Fibroblast of skin of abdomen (primary cell): ENCODE measurements at regions not wholly inside any gene's neighbourhood (a gene's known extent, or its start where the extent isn't known, plus 50 kb on each side); places are given as distances from the start of the nearest gene placed in this dataset.

Experiments
- DNase-seq: peaks from one replicate; pipeline ENCODE4 v3.0.0-alpha.2; 2013

GRCh38 chr9:87122947-87123685, 175.8 kb upstream of the GAS1 start:
- peak; percentile 98 for DNase-seq

- DNase-seq, result no peak
Observed at GRCh38 chr9:87123830-87124229, 176.5 kb upstream of the GAS1 start.

DNA sequence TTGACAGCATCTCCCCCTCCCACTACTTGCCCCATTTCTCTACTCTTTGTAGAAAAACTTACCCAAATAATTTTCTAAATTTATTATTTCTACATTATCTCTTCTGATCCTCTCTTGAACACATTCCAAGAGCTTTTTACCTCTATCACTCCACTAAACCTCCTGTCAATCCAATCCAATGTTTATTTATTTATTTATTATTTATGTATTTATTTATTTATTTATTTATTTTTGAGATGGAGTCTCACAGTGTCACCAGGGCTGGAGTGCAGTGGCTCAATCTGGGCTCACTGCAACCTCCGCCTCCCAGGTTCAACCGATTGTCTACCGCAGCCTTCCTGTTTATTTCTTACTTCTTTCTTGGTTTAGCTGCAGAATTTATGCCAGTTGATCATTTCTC, 178.5 kb upstream of the GAS1 start:
- DNase-seq, result no peak

- no peak for DNase-seq
Observed at GRCh38 chr9:87127543-87127942, 180.2 kb upstream of the GAS1 start.

DNA sequence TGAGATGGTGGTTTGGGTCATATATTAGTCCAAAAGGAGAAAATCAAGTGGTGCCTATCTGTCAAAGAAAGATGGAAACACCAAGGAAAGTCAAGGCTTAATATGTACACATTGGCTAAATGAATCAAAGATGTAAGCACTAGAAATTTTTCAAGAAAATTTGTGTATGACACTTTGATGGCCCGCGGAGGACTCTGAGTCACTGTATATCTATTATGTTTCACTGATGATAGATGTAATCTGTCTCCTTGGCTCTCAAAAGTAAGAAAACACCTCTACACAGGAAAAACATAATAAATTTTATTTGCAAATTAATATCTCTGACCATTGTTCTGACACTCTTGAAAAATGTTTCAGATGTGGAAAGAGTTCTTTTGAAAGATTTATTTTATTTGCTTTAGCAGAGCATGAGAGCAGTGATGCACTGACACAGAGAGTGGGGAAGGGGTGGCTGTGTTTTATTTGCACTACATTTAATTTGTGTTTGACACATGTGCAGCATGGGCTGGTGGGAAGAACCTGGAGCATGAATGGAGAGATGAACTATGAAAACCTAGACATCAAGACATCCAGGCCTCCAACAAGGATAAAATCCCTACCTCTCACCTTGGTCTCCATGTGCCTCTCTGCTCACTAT, 180.8 kb upstream of the GAS1 start:
- DNase-seq, result peak; percentile 82

DNA sequence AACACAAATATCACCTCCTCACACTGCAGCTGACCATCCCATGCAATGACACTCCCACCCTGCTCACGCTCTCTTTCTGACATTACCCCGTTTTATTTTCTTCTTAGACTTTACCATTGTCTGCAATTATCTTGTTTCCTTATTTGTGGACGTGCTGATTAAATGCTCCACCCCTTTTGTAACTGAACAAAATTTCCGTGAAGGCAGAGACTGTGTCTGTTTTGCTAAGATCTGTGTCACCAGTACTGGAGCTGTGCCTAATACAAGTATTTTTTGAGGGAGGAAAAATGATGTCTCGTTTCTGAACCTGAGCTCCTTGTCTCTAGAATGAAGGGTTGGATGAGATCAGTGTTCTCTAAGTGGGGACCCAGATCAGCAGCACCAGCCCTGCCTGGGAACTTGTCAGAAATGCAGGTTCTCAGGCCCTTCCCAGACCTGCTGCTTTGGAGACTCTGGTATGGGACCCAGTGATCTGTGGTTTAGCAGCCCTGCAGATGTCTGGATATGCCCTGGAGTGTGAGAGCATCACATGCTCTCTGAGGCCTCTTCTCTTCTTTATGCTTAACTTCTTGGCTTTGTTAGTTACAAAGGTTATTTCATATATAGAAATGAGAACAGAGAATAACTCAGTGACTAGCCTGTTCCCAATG, 181.7 kb upstream of the GAS1 start:
- no peak for DNase-seq

DNA sequence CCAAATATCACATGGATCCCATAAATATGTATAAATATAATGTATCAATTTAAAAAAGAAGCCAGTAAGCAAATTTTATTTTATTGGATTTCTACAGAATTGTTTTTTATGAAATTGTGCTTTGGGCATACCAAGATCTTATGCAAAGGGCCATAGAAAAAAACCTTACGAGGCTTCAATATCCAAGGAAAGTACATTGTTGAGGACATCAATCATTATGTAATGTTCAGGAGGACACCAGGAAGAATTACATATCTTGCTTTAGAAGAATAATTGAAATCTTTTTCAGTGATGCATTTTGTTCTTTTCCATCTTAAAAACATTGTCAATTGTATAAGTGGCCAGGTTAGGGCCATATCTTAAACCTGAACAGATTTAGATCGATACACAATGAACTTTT, 187.8 kb upstream of the GAS1 start:
- DNase-seq, result no peak

DNA sequence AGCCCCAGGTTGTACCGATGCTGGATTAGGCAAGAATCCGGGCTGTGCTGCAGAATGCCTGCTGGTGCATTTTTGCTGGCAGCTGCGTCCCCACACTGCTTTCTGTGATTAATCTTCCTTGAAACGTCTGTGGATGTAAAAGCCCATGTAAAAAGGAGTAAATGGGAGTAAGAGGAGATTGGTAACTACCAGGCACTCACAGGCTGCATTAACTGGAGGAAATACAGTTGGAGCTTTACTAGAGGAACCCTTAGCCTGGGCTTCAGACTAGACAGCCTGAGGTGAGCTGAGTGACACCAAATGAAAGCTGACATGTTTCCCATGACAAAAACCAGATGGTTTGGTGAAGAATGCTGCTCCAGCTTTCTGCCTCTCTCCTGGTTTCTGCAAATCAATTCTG, 190.4 kb upstream of the GAS1 start:
- no peak for DNase-seq

GRCh38 chr9:87138128-87139040, 191.1 kb upstream of the GAS1 start:
- no peak for DNase-seq

- no peak for DNase-seq
Observed at GRCh38 chr9:87139099-87139730, 191.9 kb upstream of the GAS1 start.

GRCh38 chr9:87140142-87140541, 192.8 kb upstream of the GAS1 start:
- DNase-seq, result no peak

- DNase-seq, result peak; percentile 48
Observed at GRCh38 chr9:87140605-87141109, 193.4 kb upstream of the GAS1 start.

DNA sequence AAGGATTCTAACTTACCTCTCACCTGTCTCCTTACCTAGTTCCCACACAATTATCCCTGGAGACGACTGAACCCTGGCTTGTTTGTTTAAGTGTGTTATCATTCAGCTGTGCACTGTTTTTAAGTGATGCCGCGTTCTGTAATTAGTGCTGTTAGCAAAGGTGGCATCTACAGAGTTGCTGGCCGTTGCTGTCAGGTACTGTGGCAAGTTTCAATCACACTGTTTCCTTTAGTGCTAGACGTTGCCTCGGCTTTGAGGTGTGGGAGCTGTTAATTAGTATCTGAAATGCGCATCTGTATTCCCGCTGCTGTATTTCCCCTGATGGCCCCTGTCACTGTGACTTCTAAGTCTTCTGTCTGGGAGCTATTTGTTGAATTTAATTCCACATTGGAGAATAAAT, 193.8 kb upstream of the GAS1 start:
- DNase-seq, result no peak

GRCh38 chr9:87146933-87147332, 199.6 kb upstream of the GAS1 start:
- DNase-seq, result no peak

DNA sequence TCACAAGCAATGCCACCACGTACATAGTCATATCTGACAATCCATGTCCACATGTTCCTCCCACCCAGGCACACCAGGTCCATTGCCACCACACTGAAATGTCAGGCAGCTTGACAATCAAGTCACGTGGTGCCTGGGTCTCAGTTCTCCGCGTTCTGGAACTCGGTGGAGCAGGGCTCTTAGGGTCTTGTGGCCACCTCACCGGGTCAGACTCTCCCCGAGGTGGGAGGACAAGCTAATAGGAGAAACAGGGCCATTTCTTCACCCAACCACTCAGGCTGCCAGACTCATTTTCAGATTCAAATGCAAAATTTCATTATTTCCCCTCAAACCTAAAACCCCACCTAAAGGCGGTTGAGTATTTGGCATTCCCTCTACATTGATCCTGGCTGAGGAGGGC, 200.5 kb upstream of the GAS1 start:
- DNase-seq, result no peak

- peak; percentile 80 for DNase-seq
Observed at GRCh38 chr9:87148331-87149104, 201.2 kb upstream of the GAS1 start.

GRCh38 chr9:87149799-87150198, 202.5 kb upstream of the GAS1 start:
- DNase-seq, result peak; percentile 85

- DNase-seq, result no peak
Observed at GRCh38 chr9:87152256-87152655, 204.9 kb upstream of the GAS1 start.

DNA sequence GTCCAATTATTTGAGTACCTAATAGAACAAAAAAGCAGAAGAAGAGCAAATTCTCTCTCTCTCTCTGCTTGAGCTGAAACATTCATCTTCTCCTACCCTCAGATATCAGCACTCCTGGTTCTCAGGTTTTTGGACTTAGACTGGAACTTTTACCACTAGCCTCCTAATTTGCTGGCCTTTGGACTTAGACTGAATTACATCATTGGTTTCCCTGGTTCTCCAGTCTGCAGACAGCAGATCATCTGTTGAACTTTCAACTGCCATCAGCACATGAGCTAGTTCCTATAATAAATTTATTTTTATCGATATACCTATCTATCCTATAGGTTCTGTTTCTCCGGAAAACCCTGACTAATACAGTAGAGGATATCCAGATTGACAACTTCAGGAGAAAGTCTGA, 208.9 kb upstream of the GAS1 start:
- no peak for DNase-seq

GRCh38 chr9:87157366-87158031, 210.2 kb upstream of the GAS1 start:
- no peak for DNase-seq

GRCh38 chr9:87158765-87159164, 211.5 kb upstream of the GAS1 start:
- no peak for DNase-seq
